Epithelial cell of proximal tubule (primary cell): ENCODE measurements at regions not wholly inside any gene's neighbourhood (a gene's known extent, or its start where the extent isn't known, plus 50 kb on each side); places are given as distances from the start of the nearest gene placed in this dataset.

Experiments used
- DNase-seq: peaks from one replicate; pipeline ENCODE4 v3.0.0-alpha.2; 2011; ENCODE audit warnings: low read depth
- H3K4me3 ChIP-seq: 2 replicates; pipeline ENCODE4 v1.5.1; 2011; ENCODE audit warnings: low read depth, mild to moderate bottlenecking, low read length
- TF ChIP-seq, protein P1 (sequence below): conservative IDR thresholded peaks from 2 replicates; pipeline ENCODE4 v1.5.1; 2012; ENCODE audit warnings: low read depth, mild to moderate bottlenecking, low read length

DNA sequence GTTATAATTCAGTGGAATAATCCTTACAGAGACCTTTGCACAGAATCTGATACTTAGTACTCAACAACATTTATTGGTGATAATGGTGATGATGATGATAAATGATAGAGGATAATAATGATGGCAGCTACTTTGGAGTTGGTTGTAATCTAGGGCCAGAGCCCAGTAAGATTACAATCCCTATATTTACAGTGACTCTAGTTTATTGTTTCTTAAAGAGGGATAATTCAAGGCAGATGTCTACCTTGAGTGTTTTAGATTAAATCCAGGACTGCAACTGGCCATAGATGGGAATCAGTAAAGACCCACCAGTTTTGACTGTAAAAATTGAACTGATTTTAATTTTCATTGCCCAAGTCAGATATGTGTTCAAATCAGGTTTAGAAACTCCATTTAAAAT lies 813.9 kb upstream of the CNTNAP5 start:
- TF ChIP-seq, protein P1, sequence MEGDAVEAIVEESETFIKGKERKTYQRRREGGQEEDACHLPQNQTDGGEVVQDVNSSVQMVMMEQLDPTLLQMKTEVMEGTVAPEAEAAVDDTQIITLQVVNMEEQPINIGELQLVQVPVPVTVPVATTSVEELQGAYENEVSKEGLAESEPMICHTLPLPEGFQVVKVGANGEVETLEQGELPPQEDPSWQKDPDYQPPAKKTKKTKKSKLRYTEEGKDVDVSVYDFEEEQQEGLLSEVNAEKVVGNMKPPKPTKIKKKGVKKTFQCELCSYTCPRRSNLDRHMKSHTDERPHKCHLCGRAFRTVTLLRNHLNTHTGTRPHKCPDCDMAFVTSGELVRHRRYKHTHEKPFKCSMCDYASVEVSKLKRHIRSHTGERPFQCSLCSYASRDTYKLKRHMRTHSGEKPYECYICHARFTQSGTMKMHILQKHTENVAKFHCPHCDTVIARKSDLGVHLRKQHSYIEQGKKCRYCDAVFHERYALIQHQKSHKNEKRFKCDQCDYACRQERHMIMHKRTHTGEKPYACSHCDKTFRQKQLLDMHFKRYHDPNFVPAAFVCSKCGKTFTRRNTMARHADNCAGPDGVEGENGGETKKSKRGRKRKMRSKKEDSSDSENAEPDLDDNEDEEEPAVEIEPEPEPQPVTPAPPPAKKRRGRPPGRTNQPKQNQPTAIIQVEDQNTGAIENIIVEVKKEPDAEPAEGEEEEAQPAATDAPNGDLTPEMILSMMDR, result no peak
- no peak for DNase-seq
- H3K4me3 ChIP-seq, result no peak overlapping the region

DNA sequence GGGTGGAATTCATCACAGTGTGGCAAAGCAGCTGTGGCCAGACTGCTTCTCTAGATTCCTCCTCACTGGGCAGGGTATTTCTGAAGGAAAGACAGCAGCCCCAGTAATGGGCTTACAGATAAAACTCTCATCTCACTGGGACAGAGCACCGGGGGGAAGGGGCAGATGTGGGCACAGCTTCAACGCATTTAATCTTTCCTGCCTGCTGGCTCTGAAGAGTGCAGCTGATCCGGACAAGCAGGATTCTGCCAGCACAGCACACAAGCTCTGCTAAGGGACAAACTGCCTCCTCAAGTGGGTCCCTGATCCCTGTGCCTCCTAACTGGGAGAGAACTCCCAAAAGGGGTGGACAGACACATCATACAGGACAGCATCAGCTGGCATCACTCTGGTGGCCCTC lies 779.9 kb upstream of the CNTNAP5 start:
- no peak overlapping the region for H3K4me3 ChIP-seq
- no peak for DNase-seq
- TF ChIP-seq, protein P1, result no peak

DNA sequence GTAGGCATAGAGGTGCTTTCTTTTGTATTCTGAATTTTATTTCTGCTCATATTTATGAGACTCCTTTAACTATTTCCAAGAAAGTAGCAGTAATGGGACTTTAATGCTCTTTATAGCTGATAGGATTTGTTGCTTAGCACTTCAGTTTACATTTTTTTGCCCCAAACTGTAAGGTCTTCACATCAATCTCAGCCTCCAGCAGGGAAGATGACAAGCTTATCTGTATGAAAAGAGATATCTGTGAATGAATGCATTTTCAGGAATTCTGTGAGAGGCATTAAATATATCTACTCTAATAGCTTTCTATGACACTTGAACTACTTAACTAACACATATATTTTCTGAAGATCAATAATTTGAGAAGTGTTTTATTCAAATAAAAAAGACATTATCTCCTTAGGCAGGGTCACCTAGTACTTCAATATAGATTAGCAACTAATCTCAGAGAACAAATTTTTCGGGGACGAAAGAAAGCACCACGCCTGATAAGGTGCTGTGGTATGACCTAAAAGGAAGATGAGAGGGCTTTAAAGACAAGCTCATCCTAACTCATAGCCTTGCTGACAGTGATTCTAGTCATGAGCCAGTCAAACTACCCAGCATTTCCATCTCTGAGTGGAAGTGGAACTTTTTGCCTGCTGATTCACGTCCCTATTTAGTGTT lies 766.1 kb upstream of the CNTNAP5 start:
- no peak for DNase-seq
- TF ChIP-seq, protein P1, result no peak
- H3K4me3 ChIP-seq, result no peak overlapping the region

DNA sequence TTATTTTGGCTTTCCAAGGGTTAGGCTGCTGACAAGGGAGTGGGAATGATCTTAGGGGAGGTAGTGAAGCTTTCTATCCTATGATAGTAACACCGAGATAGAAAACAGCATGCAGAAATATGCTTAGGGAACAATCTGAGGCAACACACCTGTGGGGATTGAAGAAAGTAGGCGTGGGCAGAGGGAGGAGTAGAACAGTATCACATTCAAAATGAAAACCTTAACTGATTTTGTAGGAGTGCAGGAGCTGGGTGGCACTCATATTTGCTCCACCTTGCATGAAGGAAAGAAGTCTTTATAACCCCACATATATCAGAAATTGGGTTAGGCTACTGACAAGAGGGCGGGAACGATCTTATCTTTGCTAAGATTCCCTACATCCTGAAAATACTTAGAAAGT lies 762.2 kb upstream of the CNTNAP5 start:
- DNase-seq, result no peak
- no peak overlapping the region for H3K4me3 ChIP-seq
- TF ChIP-seq, protein P1, result no peak

DNA sequence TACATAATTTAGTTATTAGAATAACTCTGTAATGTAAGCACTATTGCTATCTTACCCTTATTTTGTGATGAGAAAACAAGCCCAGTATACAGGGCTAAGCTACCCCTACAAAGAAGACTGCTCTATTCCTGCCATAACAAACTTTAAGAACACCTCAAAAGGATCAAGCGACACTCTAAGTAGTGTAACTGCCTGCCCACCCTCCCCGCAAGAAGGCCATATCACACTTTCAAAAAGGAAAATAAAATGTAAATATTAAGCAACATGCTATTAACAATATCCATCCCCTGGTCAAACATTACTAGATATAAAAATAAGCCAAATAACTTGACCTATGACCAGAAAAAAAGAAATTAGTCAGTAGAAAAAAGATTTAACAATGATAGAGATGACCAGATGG lies 741.7 kb upstream of the CNTNAP5 start:
- DNase-seq, result no peak
- H3K4me3 ChIP-seq, result no peak overlapping the region
- TF ChIP-seq, protein P1, result no peak

DNA sequence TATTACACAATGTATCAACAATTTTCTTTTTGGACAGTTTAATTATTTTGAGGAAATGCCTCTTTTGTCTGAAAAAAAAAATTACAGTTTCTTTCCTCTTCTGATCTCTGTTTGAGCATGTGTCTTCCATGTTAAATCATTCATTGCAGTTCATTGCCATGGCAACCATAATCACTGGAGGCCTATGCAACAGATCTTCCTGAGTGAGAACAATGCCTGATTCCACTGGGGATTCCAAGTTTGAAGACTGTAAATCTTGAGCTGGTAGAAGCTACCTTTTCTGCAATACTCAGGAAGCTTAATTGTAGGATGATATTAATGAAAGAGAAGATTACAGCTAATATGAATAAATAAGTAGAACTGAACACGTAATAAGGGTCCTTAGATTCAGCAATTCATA lies 721.4 kb upstream of the CNTNAP5 start:
- TF ChIP-seq, protein P1, result no peak
- no peak for DNase-seq
- no peak overlapping the region for H3K4me3 ChIP-seq
